Vagina (tissue), 2 donors: ENCODE measurements at regions not wholly inside any gene's neighbourhood (a gene's known extent, or its start where the extent isn't known, plus 50 kb on each side); places are given as distances from the start of the nearest gene placed in this dataset.
A peak's percentile ranks its signal among the peaks of the same experiment; 100 is the strongest.

Source experiments
- DNase-seq, 2 donors: peaks; one replicate each; pipeline ENCODE4 v3.0.0-alpha.2; 2017; ENCODE audit errors: extremely low spot score in 2 of 2
- H3K27ac ChIP-seq: fragments of 200-600 bp; sonication (generic); one replicate; pipeline ENCODE4 v1.5.1; 2019
- H3K27me3 ChIP-seq: fragments of 200-600 bp; sonication (generic); one replicate; pipeline ENCODE4 v1.5.1; 2019
- H3K36me3 ChIP-seq, 2 donors: fragments of 200-600 bp; sonication (generic); one replicate each; pipeline ENCODE4 v1.5.1; 2017 to 2019
- H3K4me1 ChIP-seq: fragments of 200-600 bp; sonication (generic); one replicate; pipeline ENCODE4 v1.5.1; 2019
- H3K4me3 ChIP-seq, 2 donors: fragments of 200-600 bp; sonication (generic); 1 replicate in 1 of 2; 2 replicates in 1 of 2; pipeline ENCODE4 v1.5.1; 2016 to 2019
- H3K9me3 ChIP-seq: fragments of 200-600 bp; sonication (generic); one replicate; pipeline ENCODE4 v1.5.1; 2019
- CTCF ChIP-seq, 3 experiments: fragments of 450-650 bp in 2 of 3; fragments of 200-600 bp in 1 of 3; sonication (generic) in 1 of 3; IDR thresholded peaks; one replicate each; pipeline ENCODE4 v1.5.1; 2017 to 2019; ENCODE audit warnings: antibody characterized with exemption in 3 of 3, mild to moderate bottlenecking in 2 of 3, moderate library complexity in 2 of 3
- POLR2A ChIP-seq, 2 donors: fragments of 450-650 bp; IDR thresholded peaks; one replicate each; pipeline ENCODE4 v1.6.1; 2017; ENCODE audit warnings: antibody characterized with exemption in 2 of 2, mild to moderate bottlenecking in 2 of 2, moderate library complexity in 2 of 2
- POLR2AphosphoS5 ChIP-seq, 2 donors: sonication (generic); formaldehyde crosslinking; IDR thresholded peaks; one replicate each; pipeline ENCODE4 v1.9.0; 2017; ENCODE audit warnings: antibody characterized with exemption in 2 of 2, mild to moderate bottlenecking in 2 of 2, low read depth in 1 of 2; ENCODE audit not compliant: insufficient read depth in 1 of 2
- intact Hi-C: fragments of 100-400 bp; cut with DNase I; formaldehyde crosslinking; loops from one replicate; pipeline ENCODE4 v1.15.1; 2023

- Histone ChIP-seq H3K9me3 (no peaks in the 10 kb centered on the region), H3K27me3 (no peaks in the 10 kb centered on the region), H3K36me3 (no peaks in the 10 kb centered on the region), H3K4me1 (no peaks in the 10 kb centered on the region), H3K4me3 (no peak overlapping the region), H3K27ac (no peak overlapping the region)
- intact Hi-C loops, result no loop called here
- TF ChIP-seq CTCF (IDR thresholded peaks at IDR 0.05), result no peak
- no peak for TF ChIP-seq POLR2A (IDR thresholded peaks at IDR 0.05)
- no peak for TF ChIP-seq POLR2AphosphoS5 (IDR thresholded peaks at IDR 0.05; ENCODE audit: insufficient read depth in 1 of 2, low read depth in 1 of 2)
- DNase-seq, result no peak
These were observed 165.6 kb upstream of the HDAC4 start for GRCh38 chr2:239566162-239566994.

GRCh38 chr2:239564587-239564986 is 163.8 kb upstream of the HDAC4 start:
- intact Hi-C loops, result no loop called here
- DNase-seq, result no peak
- no peak overlapping the region for H3K4me3 ChIP-seq
- no peaks in the 10 kb centered on the region for H3K4me1 ChIP-seq
- H3K27ac ChIP-seq, result no peak overlapping the region
- H3K27me3 ChIP-seq, result no peaks in the 10 kb centered on the region
- no peaks in the 10 kb centered on the region for H3K9me3 ChIP-seq
- TF ChIP-seq POLR2AphosphoS5 (IDR thresholded peaks at IDR 0.05; ENCODE audit: insufficient read depth in 1 of 2, low read depth in 1 of 2), result no peak
- no peak for TF ChIP-seq CTCF (IDR thresholded peaks at IDR 0.05)
- no peak for TF ChIP-seq POLR2A (IDR thresholded peaks at IDR 0.05)
- no peaks in the 10 kb centered on the region for H3K36me3 ChIP-seq

GRCh38 chr2:239563561-239563960 is 162.7 kb upstream of the HDAC4 start:
- Histone ChIP-seq H3K27me3 (no peaks in the 10 kb centered on the region), H3K4me3 (no peak overlapping the region), H3K9me3 (no peaks in the 10 kb centered on the region), H3K36me3 (no peaks in the 10 kb centered on the region), H3K4me1 (no peaks in the 10 kb centered on the region), H3K27ac (no peak overlapping the region)
- TF ChIP-seq CTCF (IDR thresholded peaks at IDR 0.05), result no peak
- TF ChIP-seq POLR2AphosphoS5 (IDR thresholded peaks at IDR 0.05; ENCODE audit: insufficient read depth in 1 of 2, low read depth in 1 of 2), result no peak
- TF ChIP-seq POLR2A (IDR thresholded peaks at IDR 0.05), result no peak
- intact Hi-C loops, result no loop called here
- DNase-seq, result no peak

GRCh38 chr2:239561446-239562001 is 160.7 kb upstream of the HDAC4 start:
- TF ChIP-seq POLR2A (IDR thresholded peaks at IDR 0.05) (no peak), CTCF (IDR thresholded peaks at IDR 0.05) (no peak), POLR2AphosphoS5 (IDR thresholded peaks at IDR 0.05; ENCODE audit: insufficient read depth in 1 of 2, low read depth in 1 of 2) (peak in 1 of 2 donors; percentile 80)
- Histone ChIP-seq H3K27me3 (no peaks in the 10 kb centered on the region), H3K27ac (peak overlapping the region; percentile 16), H3K9me3 (no peaks in the 10 kb centered on the region), H3K36me3 (no peaks in the 10 kb centered on the region), H3K4me1 (no peaks in the 10 kb centered on the region), H3K4me3 (no peak overlapping the region)
- intact Hi-C loops, result no loop called here
- DNase-seq, result no peak
